Midbrain (tissue), 1 donor: ENCODE measurements at regions not wholly inside any gene's neighbourhood (a gene's known extent, or its start where the extent isn't known, plus 50 kb on each side); places are given as distances from the start of the nearest gene placed in this dataset.
"Not testable (repeated sequence)": the region's sequence is repeated elsewhere in the genome, so short reads cannot be mapped to it uniquely, and the experiment has no call there.

ENCODE experiments used
- DNase-seq: peaks from one replicate; lab custom pipeline; 2025; lab: John Stamatoyannopoulos, UW

DNA sequence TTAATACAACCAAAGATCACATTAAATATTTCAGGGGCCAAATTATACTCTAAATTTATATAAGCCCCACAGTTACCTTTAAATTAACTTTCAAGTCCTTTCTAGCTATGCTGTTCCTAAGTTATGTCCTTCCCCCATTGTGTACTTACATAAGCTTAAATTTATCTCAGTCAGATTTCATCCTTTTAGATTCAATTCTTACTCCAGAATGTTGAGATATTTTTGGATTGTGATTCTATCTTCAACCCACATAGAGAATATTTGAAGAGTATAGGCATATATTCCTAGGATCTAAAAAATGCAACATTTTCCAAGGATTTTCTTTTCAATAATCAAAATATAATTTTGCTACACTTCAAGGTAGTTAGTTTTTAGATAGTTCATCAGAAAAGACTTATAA, 242.8 kb downstream of the KCNE4 start:
- DNase-seq, result no peak

DNA sequence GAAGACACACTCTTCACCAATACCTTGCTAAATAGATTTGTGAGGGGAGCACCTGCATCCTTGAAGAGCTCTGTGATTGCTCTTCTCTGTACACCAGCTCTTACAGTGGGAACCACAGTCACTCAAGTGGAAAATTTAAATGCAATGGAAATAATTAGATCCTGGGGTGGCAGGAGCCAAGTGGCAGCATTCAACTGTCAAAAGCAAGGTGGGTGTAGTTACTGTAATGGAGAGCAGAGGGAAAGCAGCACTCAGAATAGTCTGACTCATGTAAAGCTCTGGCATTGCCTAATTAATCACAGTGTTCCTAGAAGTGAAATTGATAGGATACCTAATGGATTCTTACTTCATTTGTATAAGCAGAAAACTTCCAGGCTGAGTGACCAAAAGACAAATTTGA, 245.8 kb downstream of the KCNE4 start:
- no peak for DNase-seq

DNA sequence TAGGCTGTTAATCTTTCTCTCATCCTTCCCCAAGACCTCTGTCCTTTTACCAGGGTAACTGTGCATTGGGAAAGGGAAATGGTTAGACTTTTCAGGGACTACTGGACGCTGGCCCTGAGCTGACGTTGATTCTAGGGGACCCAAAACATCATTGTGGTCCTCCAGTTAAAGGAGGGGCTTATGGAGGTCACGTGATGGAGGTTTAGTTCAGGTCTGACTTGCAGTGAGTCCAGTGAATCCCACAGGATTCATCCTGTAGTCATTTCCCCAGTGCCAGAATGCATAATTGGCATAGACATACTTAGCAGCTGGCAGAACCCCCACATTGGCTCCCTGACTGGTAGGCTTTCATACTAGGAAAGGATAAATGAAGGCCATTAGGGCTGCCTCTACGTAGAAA, 246.3 kb downstream of the KCNE4 start:
- not testable (repeated sequence) for DNase-seq

DNA sequence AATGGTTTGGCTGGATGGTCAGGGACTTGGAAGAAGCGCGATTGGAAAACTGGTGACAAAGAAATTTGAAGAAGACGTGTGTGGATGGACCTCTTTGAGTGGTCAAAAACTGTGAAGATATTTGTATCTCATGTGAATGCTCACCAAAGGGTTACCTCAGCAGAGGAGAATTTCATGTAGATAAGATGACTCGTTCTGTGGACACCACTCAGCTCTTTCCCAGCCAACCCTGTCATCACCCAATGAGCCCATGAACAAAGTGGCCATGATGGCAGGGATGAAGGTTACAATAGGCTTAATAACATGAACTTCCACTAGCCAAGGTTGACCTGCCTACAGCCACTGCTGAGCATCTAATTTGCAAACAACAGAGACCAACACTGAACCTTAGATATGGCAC, 248.3 kb downstream of the KCNE4 start:
- no peak for DNase-seq

DNA sequence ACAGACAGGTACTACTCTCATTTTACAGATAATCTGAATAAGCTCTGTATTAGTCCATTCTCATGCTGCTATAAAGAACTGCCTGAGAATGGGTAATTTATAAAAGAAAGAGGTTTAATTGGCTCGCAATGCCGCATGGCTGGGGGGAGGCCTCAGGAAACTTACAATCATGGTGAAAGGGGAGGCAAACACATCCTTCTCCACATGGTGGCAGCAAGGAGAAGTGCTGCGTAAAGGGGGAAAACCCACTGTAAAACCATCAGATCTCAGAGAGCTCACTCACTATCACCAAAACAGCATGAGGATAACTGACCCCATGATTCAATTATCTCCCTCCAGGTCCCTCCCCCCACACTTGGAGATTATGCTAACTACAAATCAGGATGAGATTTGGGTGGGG, 254.4 kb downstream of the KCNE4 start:
- DNase-seq, result no peak

GRCh38 chr2:223311889-223312680, 260.1 kb downstream of the KCNE4 start:
- DNase-seq, result no peak

GRCh38 chr2:223313101-223313500, 261.1 kb downstream of the KCNE4 start:
- no peak for DNase-seq

- no peak for DNase-seq
Measured at GRCh38 chr2:223314811-223315210, 262.8 kb downstream of the KCNE4 start.

DNA sequence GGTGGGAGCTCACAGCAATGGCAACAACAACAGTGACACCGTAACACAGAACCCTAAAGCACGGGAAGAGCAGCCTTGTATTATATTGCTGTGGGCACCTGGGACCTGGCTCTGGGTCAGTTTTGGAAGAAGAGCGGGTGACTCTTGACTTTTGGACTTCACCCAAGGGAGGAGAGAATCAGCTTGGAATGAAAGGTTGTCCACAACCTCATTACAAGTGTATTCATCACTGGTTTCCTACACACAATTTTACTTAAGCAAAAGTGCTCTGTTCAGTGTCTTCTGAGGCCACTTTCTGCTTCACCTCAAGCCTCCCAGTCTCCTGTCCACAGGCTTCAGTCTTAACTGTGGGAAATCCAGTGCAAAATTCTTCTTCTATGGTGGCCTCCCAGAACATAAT, 263.8 kb downstream of the KCNE4 start:
- no peak for DNase-seq

GRCh38 chr2:223316342-223316741, 264.4 kb downstream of the KCNE4 start:
- no peak for DNase-seq

DNA sequence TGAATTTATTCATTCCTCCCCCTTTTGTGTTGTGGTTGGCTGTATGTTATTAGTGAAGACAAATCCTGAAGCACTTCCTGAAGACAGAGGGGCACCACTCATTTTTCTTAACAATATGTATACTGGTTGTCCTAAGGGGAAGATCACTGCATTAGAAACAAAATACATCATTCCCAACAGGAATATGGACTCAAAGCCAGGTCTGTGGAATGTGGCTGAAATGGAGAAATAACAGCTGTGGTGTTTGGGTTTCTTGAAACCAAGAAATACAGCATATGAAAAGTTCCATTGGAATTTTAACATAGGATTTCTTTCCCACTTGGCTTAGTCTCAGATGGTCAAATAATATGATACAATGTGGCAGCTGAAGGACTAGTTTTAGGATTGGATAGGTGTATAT, 267.6 kb downstream of the KCNE4 start:
- DNase-seq, result no peak

- no peak for DNase-seq
Measured at GRCh38 chr2:223324402-223324801, 272.4 kb downstream of the KCNE4 start.

GRCh38 chr2:223328578-223328977, 273.6 kb downstream of the SCG2 start:
- no peak for DNase-seq

- not testable (repeated sequence) for DNase-seq
Measured at GRCh38 chr2:223330747-223331146, 271.4 kb downstream of the SCG2 start.

GRCh38 chr2:223338016-223338415, 264.1 kb downstream of the SCG2 start:
- no peak for DNase-seq

- DNase-seq, result no peak
Measured at GRCh38 chr2:223357076-223357475, 245.1 kb downstream of the SCG2 start.

DNA sequence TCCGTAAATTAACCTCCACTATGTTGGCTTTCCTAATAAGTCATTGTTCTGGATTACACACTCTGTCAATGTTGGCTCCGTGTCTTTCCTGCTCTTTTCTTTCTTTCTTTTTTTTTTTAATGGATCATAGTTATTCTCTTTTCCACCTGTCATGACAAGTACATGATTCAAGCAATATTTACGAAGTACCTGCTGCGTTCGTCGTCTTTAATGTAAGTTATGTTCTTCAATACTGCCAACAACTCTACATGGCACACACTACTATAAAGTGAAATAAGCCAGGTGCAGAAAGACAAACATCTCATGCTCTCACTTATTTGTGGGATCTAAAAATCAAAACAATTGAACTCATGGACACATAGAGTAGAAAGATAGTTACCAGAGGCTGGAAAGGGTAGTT, 239.1 kb downstream of the SCG2 start:
- DNase-seq, result no peak

- DNase-seq, result no peak
Measured at GRCh38 chr2:223365158-223365679, 236.9 kb downstream of the SCG2 start.

- DNase-seq, result no peak
Measured at GRCh38 chr2:223366566-223366965, 235.6 kb downstream of the SCG2 start.

- no peak for DNase-seq
Measured at GRCh38 chr2:223368481-223368880, 233.7 kb downstream of the SCG2 start.

DNA sequence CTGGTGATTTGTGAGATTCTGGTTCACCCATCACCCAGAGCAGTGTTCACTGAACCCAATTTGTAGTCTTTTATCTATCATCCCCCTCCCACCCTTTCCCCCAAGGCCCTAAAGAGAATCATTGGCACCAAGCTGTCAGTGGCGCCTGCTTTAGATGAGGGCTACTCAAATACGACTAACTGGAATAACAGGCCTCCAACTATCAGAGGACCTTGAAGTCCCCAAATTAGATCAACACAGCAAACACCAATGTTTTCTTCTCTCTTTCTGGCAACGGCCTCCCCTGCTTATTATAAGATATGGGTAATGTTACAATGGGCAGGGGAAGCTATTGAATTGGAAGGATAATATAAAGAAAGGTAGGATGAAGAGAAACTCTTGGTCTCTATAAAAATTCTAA, 232.3 kb downstream of the SCG2 start:
- DNase-seq, result no peak

DNA sequence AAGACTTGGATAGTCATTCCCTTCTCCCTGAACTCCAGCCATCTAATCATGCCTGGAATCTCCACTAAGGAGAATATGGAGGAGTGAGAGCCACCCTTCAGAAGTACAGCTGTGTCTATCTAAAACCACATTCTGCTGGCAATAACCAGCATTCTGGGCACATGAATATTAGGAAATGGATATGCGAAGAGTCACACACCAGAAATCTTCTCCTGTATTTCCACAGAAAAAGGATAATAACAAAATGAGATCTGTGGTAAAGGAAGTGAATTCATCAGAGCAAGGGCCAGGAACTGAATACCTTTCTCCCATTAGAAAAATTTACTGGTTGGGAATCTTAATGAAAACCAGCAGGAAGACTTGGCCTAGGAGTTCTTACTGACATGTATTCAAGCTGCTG, 218.8 kb downstream of the SCG2 start:
- no peak for DNase-seq

- DNase-seq, result no peak
Measured at GRCh38 chr2:223386189-223386588, 216.0 kb downstream of the SCG2 start.

GRCh38 chr2:223386984-223387383, 215.2 kb downstream of the SCG2 start:
- DNase-seq, result no peak
